ENCODE measurements at regions not wholly inside any gene's neighbourhood (a gene's known extent, or its start where the extent isn't known, plus 50 kb on each side); places are given as distances from the start of the nearest gene placed in this dataset.
A peak's percentile ranks its signal among the peaks of the same experiment; 100 is the strongest.
"Not testable (repeated sequence)": the region's sequence is repeated elsewhere in the genome, so short reads cannot be mapped to it uniquely, and the experiment has no call there.

- in situ Hi-C loops (cut with HindIII; ENCODE audit: low pct_unique_long_range_greater_than_20kb, low sequenced_read_pairs); DNase-seq (ENCODE audit: low read depth): not testable (repeated sequence)
Measured at GRCh38 chr1:181226728-181227127, 138.2 kb downstream of the IER5 start.

GRCh38 chr1:181239086-181239485 lies 150.6 kb downstream of the IER5 start:
- in situ Hi-C loops (cut with HindIII; ENCODE audit: low pct_unique_long_range_greater_than_20kb, low sequenced_read_pairs): no loop called here
- DNase-seq (ENCODE audit: low read depth): no peak

- DNase-seq (ENCODE audit: low read depth); in situ Hi-C loops (cut with HindIII; ENCODE audit: low pct_unique_long_range_greater_than_20kb, low sequenced_read_pairs): not testable (repeated sequence)
Measured at GRCh38 chr1:181246320-181246719, 157.8 kb downstream of the IER5 start.

GRCh38 chr1:181248361-181248760 lies 159.9 kb downstream of the IER5 start:
- DNase-seq (ENCODE audit: low read depth); in situ Hi-C loops (cut with HindIII; ENCODE audit: low pct_unique_long_range_greater_than_20kb, low sequenced_read_pairs): not testable (repeated sequence)

GRCh38 chr1:181249186-181249585 lies 160.7 kb downstream of the IER5 start:
- in situ Hi-C loops (cut with HindIII; ENCODE audit: low pct_unique_long_range_greater_than_20kb, low sequenced_read_pairs): no loop called here
- DNase-seq (ENCODE audit: low read depth): no peak

- no peak for DNase-seq (ENCODE audit: low read depth)
- in situ Hi-C loops (cut with HindIII; ENCODE audit: low pct_unique_long_range_greater_than_20kb, low sequenced_read_pairs): no loop called here
Measured at GRCh38 chr1:181250038-181250437, 161.5 kb downstream of the IER5 start.

GRCh38 chr1:181251001-181251712 lies 162.7 kb downstream of the IER5 start:
- DNase-seq (ENCODE audit: low read depth): peak; percentile 50
- in situ Hi-C loops (cut with HindIII; ENCODE audit: low pct_unique_long_range_greater_than_20kb, low sequenced_read_pairs): no loop called here

GRCh38 chr1:181251713-181252075 lies 163.2 kb downstream of the IER5 start:
- in situ Hi-C loops (cut with HindIII; ENCODE audit: low pct_unique_long_range_greater_than_20kb, low sequenced_read_pairs): no loop called here
- DNase-seq (ENCODE audit: low read depth): no peak

- DNase-seq (ENCODE audit: low read depth); in situ Hi-C loops (cut with HindIII; ENCODE audit: low pct_unique_long_range_greater_than_20kb, low sequenced_read_pairs): not testable (repeated sequence)
Measured at GRCh38 chr1:181253601-181254000, 165.1 kb downstream of the IER5 start.

GRCh38 chr1:181255270-181255929 lies 166.9 kb downstream of the IER5 start:
- in situ Hi-C loops (cut with HindIII; ENCODE audit: low pct_unique_long_range_greater_than_20kb, low sequenced_read_pairs): no loop called here
- DNase-seq (ENCODE audit: low read depth): peak; percentile 58

GRCh38 chr1:181257117-181257516 lies 168.6 kb downstream of the IER5 start:
- in situ Hi-C loops (cut with HindIII; ENCODE audit: low pct_unique_long_range_greater_than_20kb, low sequenced_read_pairs): no loop called here
- no peak for DNase-seq (ENCODE audit: low read depth)

GRCh38 chr1:181259026-181259745 lies 170.7 kb downstream of the IER5 start:
- no peak for DNase-seq (ENCODE audit: low read depth)
- in situ Hi-C loops (cut with HindIII; ENCODE audit: low pct_unique_long_range_greater_than_20kb, low sequenced_read_pairs): no loop called here

GRCh38 chr1:181260271-181260670 lies 171.8 kb downstream of the IER5 start:
- DNase-seq (ENCODE audit: low read depth): no peak
- in situ Hi-C loops (cut with HindIII; ENCODE audit: low pct_unique_long_range_greater_than_20kb, low sequenced_read_pairs): no loop called here

- DNase-seq (ENCODE audit: low read depth): no peak
- in situ Hi-C loops (cut with HindIII; ENCODE audit: low pct_unique_long_range_greater_than_20kb, low sequenced_read_pairs): no loop called here
Measured at GRCh38 chr1:181260994-181261393, 172.5 kb downstream of the IER5 start.

GRCh38 chr1:181262069-181262468 lies 173.6 kb downstream of the IER5 start:
- no peak for DNase-seq (ENCODE audit: low read depth)
- in situ Hi-C loops (cut with HindIII; ENCODE audit: low pct_unique_long_range_greater_than_20kb, low sequenced_read_pairs): no loop called here

GRCh38 chr1:181263444-181263843 lies 174.9 kb downstream of the IER5 start:
- DNase-seq (ENCODE audit: low read depth): no peak
- in situ Hi-C loops (cut with HindIII; ENCODE audit: low pct_unique_long_range_greater_than_20kb, low sequenced_read_pairs): no loop called here

GRCh38 chr1:181264821-181265220 lies 176.3 kb downstream of the IER5 start:
- in situ Hi-C loops (cut with HindIII; ENCODE audit: low pct_unique_long_range_greater_than_20kb, low sequenced_read_pairs): no loop called here
- DNase-seq (ENCODE audit: low read depth): no peak

- no peak for DNase-seq (ENCODE audit: low read depth)
- in situ Hi-C loops (cut with HindIII; ENCODE audit: low pct_unique_long_range_greater_than_20kb, low sequenced_read_pairs): no loop called here
Measured at GRCh38 chr1:181284978-181285377, 196.5 kb downstream of the IER5 start.

- in situ Hi-C loops (cut with HindIII; ENCODE audit: low pct_unique_long_range_greater_than_20kb, low sequenced_read_pairs): no loop called here
- DNase-seq (ENCODE audit: low read depth): no peak
Measured at GRCh38 chr1:181295217-181295616, 188.1 kb upstream of the CACNA1E start.
